ENCODE measurements at regions not wholly inside any gene's neighbourhood (a gene's known extent, or its start where the extent isn't known, plus 50 kb on each side); places are given as distances from the start of the nearest gene placed in this dataset.

DNA sequence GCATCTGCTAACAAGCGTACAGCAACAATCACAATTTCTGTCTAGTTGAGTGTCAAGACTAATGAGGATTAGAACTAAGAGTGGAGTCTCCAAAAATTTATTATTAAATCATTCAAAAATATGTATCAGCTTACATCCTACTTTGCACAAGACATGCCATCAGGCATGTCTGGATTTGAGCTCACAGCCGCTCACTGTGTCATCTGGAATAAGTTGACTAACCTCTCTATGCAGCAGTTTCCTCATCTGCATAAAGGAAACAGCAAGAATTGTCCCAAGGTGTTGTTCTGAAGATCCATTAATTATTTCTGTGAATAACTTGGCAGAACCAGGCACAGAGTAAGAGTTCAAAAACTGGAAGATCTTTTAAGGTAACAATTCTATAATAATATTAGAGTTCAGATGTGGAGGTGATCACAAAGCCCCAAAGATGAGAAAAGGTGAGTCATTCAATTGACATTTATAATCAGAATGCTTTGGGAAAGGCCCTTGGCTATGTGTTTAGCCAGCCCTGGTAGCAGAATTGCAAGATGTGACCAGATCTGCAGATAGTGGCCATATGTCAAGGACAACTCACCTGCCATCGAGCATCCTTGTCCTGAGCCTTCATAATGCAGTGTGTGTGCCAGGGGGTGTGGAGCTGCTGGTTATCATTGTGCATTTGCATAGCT is 264.0 kb downstream of the FOXA2 start:
- Histone ChIP-seq H3K4me1 (ENCODE audit: control insufficient read depth, insufficient read depth, low read length) (no peaks in the 10 kb centered on the region), H3K4me3 (ENCODE audit: low read length) (no peak overlapping the region), H3K36me3 (ENCODE audit: control insufficient read depth, insufficient read depth, low read length) (no peaks in the 10 kb centered on the region), H3K9me3 (replicated peaks; ENCODE audit: control insufficient read depth, low read depth, low read length) (no peaks in the 10 kb centered on the region), H3K27ac (ENCODE audit: low read length) (no peak overlapping the region), H3K27me3 (ENCODE audit: control insufficient read depth, insufficient read depth, low read length) (peaks cover 4% of the 10 kb centered on the region)
- 80% methylated on average over 1 of the region's 3 CpGs for WGBS (ENCODE audit: insufficient coverage)
- no peak for DNase-seq

- Histone ChIP-seq H3K27me3 (ENCODE audit: control insufficient read depth, insufficient read depth, low read length) (peaks cover 5% of the 10 kb centered on the region), H3K4me3 (ENCODE audit: low read length) (no peak overlapping the region), H3K9me3 (replicated peaks; ENCODE audit: control insufficient read depth, low read depth, low read length) (no peaks in the 10 kb centered on the region), H3K36me3 (ENCODE audit: control insufficient read depth, insufficient read depth, low read length) (no peaks in the 10 kb centered on the region), H3K4me1 (ENCODE audit: control insufficient read depth, insufficient read depth, low read length) (no peaks in the 10 kb centered on the region), H3K27ac (ENCODE audit: low read length) (no peak overlapping the region)
- WGBS (ENCODE audit: insufficient coverage) = 79% methylated on average over 5 of the region's 5 CpGs
- DNase-seq = no peak
Measured at GRCh38 chr20:22315771-22316170, 268.6 kb downstream of the FOXA2 start.

DNA sequence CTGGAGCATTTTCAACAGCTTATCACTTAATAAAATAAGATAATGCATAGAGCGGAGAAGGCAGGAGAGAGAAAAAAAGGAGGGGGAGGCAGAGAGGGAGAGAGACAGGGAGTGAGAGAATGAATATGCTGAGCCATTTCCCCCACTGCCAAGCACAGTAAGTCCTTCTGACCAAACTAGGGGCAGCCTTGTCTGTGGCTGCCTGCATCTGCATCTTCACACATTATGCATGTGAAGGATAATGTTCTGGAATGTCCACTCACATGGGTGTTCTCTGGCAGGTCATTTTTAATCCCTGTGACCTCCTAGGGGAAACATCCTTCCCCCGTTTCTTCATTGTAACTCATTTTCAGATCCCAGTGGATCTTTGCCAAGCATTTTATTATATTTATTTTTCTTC is 269.3 kb downstream of the FOXA2 start:
- no peak overlapping the region for H3K27ac ChIP-seq (ENCODE audit: low read length)
- no peak overlapping the region for H3K4me3 ChIP-seq (ENCODE audit: low read length)
- no peak for DNase-seq
- no CpG with 5 or more reads among the region's 2 CpGs for WGBS (ENCODE audit: insufficient coverage)
- H3K36me3 ChIP-seq (ENCODE audit: control insufficient read depth, insufficient read depth, low read length) = no peaks in the 10 kb centered on the region
- H3K4me1 ChIP-seq (ENCODE audit: control insufficient read depth, insufficient read depth, low read length) = no peaks in the 10 kb centered on the region
- H3K9me3 ChIP-seq (replicated peaks; ENCODE audit: control insufficient read depth, low read depth, low read length) = no peaks in the 10 kb centered on the region
- H3K27me3 ChIP-seq (ENCODE audit: control insufficient read depth, insufficient read depth, low read length) = peaks cover 5% of the 10 kb centered on the region

- H3K36me3 ChIP-seq (ENCODE audit: control insufficient read depth, insufficient read depth, low read length) = no peaks in the 10 kb centered on the region
- peaks cover 5% of the 10 kb centered on the region for H3K27me3 ChIP-seq (ENCODE audit: control insufficient read depth, insufficient read depth, low read length)
- H3K27ac ChIP-seq (ENCODE audit: low read length) = no peak overlapping the region
- no peak overlapping the region for H3K4me3 ChIP-seq (ENCODE audit: low read length)
- no peaks in the 10 kb centered on the region for H3K9me3 ChIP-seq (replicated peaks; ENCODE audit: control insufficient read depth, low read depth, low read length)
- WGBS (ENCODE audit: insufficient coverage) = no CpG with 5 or more reads among the region's 6 CpGs
- H3K4me1 ChIP-seq (ENCODE audit: control insufficient read depth, insufficient read depth, low read length) = no peaks in the 10 kb centered on the region
- DNase-seq = peak; percentile 72
Measured at GRCh38 chr20:22312744-22313346, 271.5 kb downstream of the FOXA2 start.

- Histone ChIP-seq H3K27ac (ENCODE audit: low read length) (no peak overlapping the region), H3K27me3 (ENCODE audit: control insufficient read depth, insufficient read depth, low read length) (no peaks in the 10 kb centered on the region), H3K36me3 (ENCODE audit: control insufficient read depth, insufficient read depth, low read length) (no peaks in the 10 kb centered on the region), H3K4me3 (ENCODE audit: low read length) (no peak overlapping the region), H3K4me1 (ENCODE audit: control insufficient read depth, insufficient read depth, low read length) (no peaks in the 10 kb centered on the region), H3K9me3 (replicated peaks; ENCODE audit: control insufficient read depth, low read depth, low read length) (no peaks in the 10 kb centered on the region)
- no peak for DNase-seq
- no CpG with 5 or more reads among the region's 1 CpG for WGBS (ENCODE audit: insufficient coverage)
Measured at GRCh38 chr20:22308934-22309333, 275.4 kb downstream of the FOXA2 start.

DNA sequence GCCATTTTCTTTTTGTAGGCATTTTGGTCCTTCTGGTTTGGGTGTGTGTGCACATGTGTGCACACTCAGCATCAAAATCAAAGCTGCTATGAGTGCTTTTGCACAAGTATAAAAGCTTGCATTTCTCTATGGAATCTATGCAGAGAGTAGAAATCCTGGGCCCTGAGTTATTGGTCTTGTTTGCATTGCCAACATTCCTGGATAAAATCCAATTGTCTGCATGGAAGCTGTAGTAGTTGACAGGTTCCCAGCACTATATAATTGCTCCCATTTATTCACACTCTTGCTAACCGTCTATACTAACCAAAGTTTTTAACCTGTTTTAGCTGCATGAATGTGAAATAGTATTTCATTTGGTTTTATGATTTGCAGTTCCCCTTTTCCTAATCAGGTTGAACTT is 277.0 kb downstream of the FOXA2 start:
- H3K4me1 ChIP-seq (ENCODE audit: control insufficient read depth, insufficient read depth, low read length) = no peaks in the 10 kb centered on the region
- no peak for DNase-seq
- no peak overlapping the region for H3K4me3 ChIP-seq (ENCODE audit: low read length)
- H3K9me3 ChIP-seq (replicated peaks; ENCODE audit: control insufficient read depth, low read depth, low read length) = no peaks in the 10 kb centered on the region
- no peak overlapping the region for H3K27ac ChIP-seq (ENCODE audit: low read length)
- H3K36me3 ChIP-seq (ENCODE audit: control insufficient read depth, insufficient read depth, low read length) = no peaks in the 10 kb centered on the region
- WGBS (ENCODE audit: insufficient coverage) = no CpG with 5 or more reads among the region's 1 CpG
- H3K27me3 ChIP-seq (ENCODE audit: control insufficient read depth, insufficient read depth, low read length) = no peaks in the 10 kb centered on the region

- no CpG with 5 or more reads among the region's 2 CpGs for WGBS (ENCODE audit: insufficient coverage)
- DNase-seq = no peak
- Histone ChIP-seq H3K36me3 (ENCODE audit: control insufficient read depth, insufficient read depth, low read length) (no peaks in the 10 kb centered on the region), H3K9me3 (replicated peaks; ENCODE audit: control insufficient read depth, low read depth, low read length) (no peaks in the 10 kb centered on the region), H3K27ac (ENCODE audit: low read length) (no peak overlapping the region), H3K4me3 (ENCODE audit: low read length) (no peak overlapping the region), H3K27me3 (ENCODE audit: control insufficient read depth, insufficient read depth, low read length) (no peaks in the 10 kb centered on the region), H3K4me1 (ENCODE audit: control insufficient read depth, insufficient read depth, low read length) (no peaks in the 10 kb centered on the region)
Measured at GRCh38 chr20:22305381-22305780, 279.0 kb downstream of the FOXA2 start.

DNA sequence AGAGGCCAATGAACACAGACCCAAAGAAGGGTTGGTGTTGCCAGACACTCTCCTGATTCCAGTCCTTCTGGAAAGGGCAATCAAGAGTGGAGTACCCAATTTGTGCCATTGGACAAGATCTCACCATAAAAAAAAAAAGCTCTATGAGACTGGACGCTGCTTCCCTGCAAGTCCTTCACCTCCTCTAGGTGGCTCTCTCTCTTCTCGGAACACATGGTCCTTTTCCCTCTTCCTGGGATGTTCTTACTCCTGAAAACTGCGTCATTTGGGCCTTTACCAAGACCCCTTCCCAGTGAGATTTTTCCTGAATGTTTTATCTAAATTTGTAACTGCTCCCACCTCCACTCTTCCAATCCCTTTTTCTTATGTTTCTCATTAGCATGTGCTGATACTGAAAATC is 280.8 kb downstream of the FOXA2 start:
- Histone ChIP-seq H3K4me3 (ENCODE audit: low read length) (no peak overlapping the region), H3K9me3 (replicated peaks; ENCODE audit: control insufficient read depth, low read depth, low read length) (no peaks in the 10 kb centered on the region), H3K27me3 (ENCODE audit: control insufficient read depth, insufficient read depth, low read length) (no peaks in the 10 kb centered on the region), H3K36me3 (ENCODE audit: control insufficient read depth, insufficient read depth, low read length) (no peaks in the 10 kb centered on the region), H3K27ac (ENCODE audit: low read length) (no peak overlapping the region), H3K4me1 (ENCODE audit: control insufficient read depth, insufficient read depth, low read length) (no peaks in the 10 kb centered on the region)
- DNase-seq = no peak
- WGBS (ENCODE audit: insufficient coverage) = 66% methylated on average over 3 of the region's 3 CpGs

- 86% methylated on average over 1 of the region's 2 CpGs for WGBS (ENCODE audit: insufficient coverage)
- H3K4me3 ChIP-seq (ENCODE audit: low read length) = no peak overlapping the region
- H3K36me3 ChIP-seq (ENCODE audit: control insufficient read depth, insufficient read depth, low read length) = no peaks in the 10 kb centered on the region
- DNase-seq = no peak
- H3K27me3 ChIP-seq (ENCODE audit: control insufficient read depth, insufficient read depth, low read length) = no peaks in the 10 kb centered on the region
- H3K4me1 ChIP-seq (ENCODE audit: control insufficient read depth, insufficient read depth, low read length) = no peaks in the 10 kb centered on the region
- no peaks in the 10 kb centered on the region for H3K9me3 ChIP-seq (replicated peaks; ENCODE audit: control insufficient read depth, low read depth, low read length)
- H3K27ac ChIP-seq (ENCODE audit: low read length) = no peak overlapping the region
Measured at GRCh38 chr20:22302039-22302438, 282.3 kb downstream of the FOXA2 start.

- Histone ChIP-seq H3K4me3 (ENCODE audit: low read length) (no peak overlapping the region), H3K4me1 (ENCODE audit: control insufficient read depth, insufficient read depth, low read length) (peaks cover under 1% of the 10 kb centered on the region), H3K36me3 (ENCODE audit: control insufficient read depth, insufficient read depth, low read length) (no peaks in the 10 kb centered on the region), H3K27ac (ENCODE audit: low read length) (no peak overlapping the region), H3K27me3 (ENCODE audit: control insufficient read depth, insufficient read depth, low read length) (no peaks in the 10 kb centered on the region), H3K9me3 (replicated peaks; ENCODE audit: control insufficient read depth, low read depth, low read length) (no peaks in the 10 kb centered on the region)
- no peak for DNase-seq
- WGBS (ENCODE audit: insufficient coverage) = no CpG with 5 or more reads among the region's 4 CpGs
Measured at GRCh38 chr20:22293886-22294285, 290.5 kb downstream of the FOXA2 start.

- Histone ChIP-seq H3K27ac (ENCODE audit: low read length) (no peak overlapping the region), H3K4me3 (ENCODE audit: low read length) (no peak overlapping the region), H3K4me1 (ENCODE audit: control insufficient read depth, insufficient read depth, low read length) (peaks cover 9% of the 10 kb centered on the region), H3K36me3 (ENCODE audit: control insufficient read depth, insufficient read depth, low read length) (no peaks in the 10 kb centered on the region), H3K27me3 (ENCODE audit: control insufficient read depth, insufficient read depth, low read length) (no peaks in the 10 kb centered on the region), H3K9me3 (replicated peaks; ENCODE audit: control insufficient read depth, low read depth, low read length) (no peaks in the 10 kb centered on the region)
- WGBS (ENCODE audit: insufficient coverage) = 64% methylated on average over 2 of the region's 5 CpGs
- DNase-seq = no peak
Measured at GRCh38 chr20:22289442-22289841, 294.9 kb downstream of the FOXA2 start.

All from muscle of leg (tissue), 3 donors.